ENCODE measurements at regions not wholly inside any gene's neighbourhood (a gene's known extent, or its start where the extent isn't known, plus 50 kb on each side); places are given as distances from the start of the nearest gene placed in this dataset.
"Not testable (repeated sequence)": the region's sequence is repeated elsewhere in the genome, so short reads cannot be mapped to it uniquely, and the experiment has no call there.

DNA sequence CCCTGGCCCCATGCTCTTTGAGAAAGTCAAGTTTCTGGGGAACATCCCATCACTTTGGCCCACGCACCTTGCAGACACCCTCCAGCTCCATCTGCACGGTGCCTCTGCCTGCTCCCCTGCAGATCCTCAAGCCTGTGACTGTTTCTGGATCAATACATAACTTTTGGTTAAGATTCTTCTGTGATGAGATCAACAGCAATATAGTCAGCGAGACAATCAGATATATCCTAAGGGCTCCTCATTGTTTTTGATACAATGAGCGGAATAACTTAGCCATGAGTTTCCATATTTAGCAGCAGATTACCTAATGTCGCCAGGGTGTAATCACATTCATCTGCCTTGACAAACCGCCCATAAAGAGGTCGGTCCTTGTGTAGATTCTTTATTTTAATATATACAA, 109.3 kb upstream of the MTHFD1L start:
- Histone ChIP-seq H3K9me3 (no peaks in the 10 kb centered on the region), H3K27me3 (no peaks in the 10 kb centered on the region), H3K4me1 (peaks cover 0 to 6% of the 10 kb centered on the region in 2 donors), H3K36me3 (no peaks in the 10 kb centered on the region), H3K4me3 (replicated peaks in 1 of 3) (no peak overlapping the region), H3K27ac (no peak overlapping the region)
- intact Hi-C loops (cut with DNase I): no loop called here
- no peak for DNase-seq
- 80 to 85% methylated on average over 7 of the region's 7 CpGs for WGBS, 2 donors
- TF ChIP-seq POLR2A (IDR thresholded peaks at IDR 0.05): no peak
- TF ChIP-seq, protein P1, sequence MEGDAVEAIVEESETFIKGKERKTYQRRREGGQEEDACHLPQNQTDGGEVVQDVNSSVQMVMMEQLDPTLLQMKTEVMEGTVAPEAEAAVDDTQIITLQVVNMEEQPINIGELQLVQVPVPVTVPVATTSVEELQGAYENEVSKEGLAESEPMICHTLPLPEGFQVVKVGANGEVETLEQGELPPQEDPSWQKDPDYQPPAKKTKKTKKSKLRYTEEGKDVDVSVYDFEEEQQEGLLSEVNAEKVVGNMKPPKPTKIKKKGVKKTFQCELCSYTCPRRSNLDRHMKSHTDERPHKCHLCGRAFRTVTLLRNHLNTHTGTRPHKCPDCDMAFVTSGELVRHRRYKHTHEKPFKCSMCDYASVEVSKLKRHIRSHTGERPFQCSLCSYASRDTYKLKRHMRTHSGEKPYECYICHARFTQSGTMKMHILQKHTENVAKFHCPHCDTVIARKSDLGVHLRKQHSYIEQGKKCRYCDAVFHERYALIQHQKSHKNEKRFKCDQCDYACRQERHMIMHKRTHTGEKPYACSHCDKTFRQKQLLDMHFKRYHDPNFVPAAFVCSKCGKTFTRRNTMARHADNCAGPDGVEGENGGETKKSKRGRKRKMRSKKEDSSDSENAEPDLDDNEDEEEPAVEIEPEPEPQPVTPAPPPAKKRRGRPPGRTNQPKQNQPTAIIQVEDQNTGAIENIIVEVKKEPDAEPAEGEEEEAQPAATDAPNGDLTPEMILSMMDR (IDR thresholded peaks at IDR 0.05): no peak

DNA sequence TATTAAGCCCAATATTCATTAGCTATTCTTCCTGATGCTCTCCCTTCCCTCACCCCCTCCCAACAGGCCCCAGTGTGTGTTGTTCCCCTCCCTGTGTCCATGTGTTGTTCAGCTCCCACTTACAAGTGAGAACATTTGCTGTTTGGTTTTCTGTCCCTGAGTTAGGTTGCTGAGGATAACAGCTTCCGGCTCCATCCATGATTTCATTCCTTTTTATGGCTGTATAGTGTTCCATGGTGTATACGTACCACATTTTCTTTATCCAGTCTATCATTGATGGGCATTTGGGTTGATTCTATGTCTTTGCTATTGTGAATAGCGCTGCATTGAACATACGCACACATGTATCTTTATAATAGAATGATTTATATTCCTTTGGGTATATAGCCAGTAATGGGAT, 107.7 kb upstream of the MTHFD1L start:
- 97 to 98% methylated on average over 4 of the region's 4 CpGs for WGBS, 2 donors
- H3K27ac ChIP-seq, H3K27me3 ChIP-seq: not testable (repeated sequence)

DNA sequence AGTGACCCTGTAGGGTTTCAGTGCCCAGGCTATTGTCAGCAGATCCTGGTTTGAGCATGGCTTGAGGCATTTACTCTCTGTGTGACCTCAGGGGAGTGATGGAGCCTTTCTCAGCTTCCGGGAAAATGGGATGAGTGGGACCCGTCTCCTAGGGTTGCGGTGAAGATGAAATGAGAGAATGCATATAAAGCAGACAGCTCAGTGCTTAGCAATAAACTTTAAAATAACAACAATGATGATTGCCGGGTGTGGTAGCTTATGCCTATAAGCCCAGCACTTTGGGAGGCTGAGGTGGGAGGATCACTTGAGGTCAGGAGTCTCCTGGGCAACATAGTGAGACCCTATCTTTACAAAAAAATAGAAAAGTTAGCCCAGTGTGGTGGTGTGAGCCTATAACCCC, 106.0 kb upstream of the MTHFD1L start:
- intact Hi-C loops (cut with DNase I): no loop called here
- no peaks in the 10 kb centered on the region for H3K9me3 ChIP-seq
- TF ChIP-seq, protein P1 (IDR thresholded peaks at IDR 0.05): no peak
- TF ChIP-seq POLR2A (IDR thresholded peaks at IDR 0.05): no peak
- H3K27me3 ChIP-seq: no peaks in the 10 kb centered on the region
- no peak for DNase-seq
- 93 to 98% methylated on average over 4 of the region's 4 CpGs for WGBS, 2 donors
- H3K4me3 ChIP-seq (replicated peaks in 1 of 3): no peak overlapping the region
- H3K4me1 ChIP-seq: no peaks in the 10 kb centered on the region
- H3K36me3 ChIP-seq: no peaks in the 10 kb centered on the region
- no peak overlapping the region for H3K27ac ChIP-seq

More for the DNA sequence above, 107.7 kb upstream of the MTHFD1L start:
- H3K9me3 ChIP-seq; intact Hi-C loops (cut with DNase I); H3K4me1 ChIP-seq; H3K36me3 ChIP-seq; DNase-seq; H3K4me3 ChIP-seq (replicated peaks in 1 of 3): not testable (repeated sequence)

DNA sequence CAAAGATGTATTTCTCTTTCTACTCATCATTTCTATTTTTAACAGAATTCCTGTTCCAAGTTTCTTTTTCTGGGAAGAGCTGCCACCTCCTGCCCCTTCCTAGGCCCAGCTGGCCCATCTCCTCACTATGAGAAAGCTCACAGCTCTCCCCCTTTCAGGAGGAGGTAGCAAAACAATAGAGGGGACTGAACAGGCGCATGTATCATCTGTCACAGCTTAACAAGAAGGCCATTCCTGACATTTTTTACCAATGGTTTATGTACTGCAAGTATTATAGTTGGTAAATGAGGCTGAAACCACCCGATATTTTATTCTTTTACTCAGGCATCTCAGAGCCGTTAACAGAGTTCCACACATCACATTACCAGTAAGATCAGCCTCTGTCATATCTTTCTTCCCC, 103.7 kb upstream of the MTHFD1L start:
- Histone ChIP-seq H3K27ac (no peak overlapping the region), H3K36me3 (no peaks in the 10 kb centered on the region), H3K4me3 (replicated peaks in 1 of 3) (no peak overlapping the region), H3K4me1 (peaks cover 14 to 16% of the 10 kb centered on the region in 2 donors), H3K27me3 (no peaks in the 10 kb centered on the region), H3K9me3 (no peaks in the 10 kb centered on the region)
- WGBS, 2 donors: 89 to 92% methylated on average over 3 of the region's 3 CpGs
- TF ChIP-seq, protein P1 (IDR thresholded peaks at IDR 0.05): no peak
- no peak for TF ChIP-seq POLR2A (IDR thresholded peaks at IDR 0.05)
- no peak for DNase-seq
- intact Hi-C loops (cut with DNase I): no loop called here

DNA sequence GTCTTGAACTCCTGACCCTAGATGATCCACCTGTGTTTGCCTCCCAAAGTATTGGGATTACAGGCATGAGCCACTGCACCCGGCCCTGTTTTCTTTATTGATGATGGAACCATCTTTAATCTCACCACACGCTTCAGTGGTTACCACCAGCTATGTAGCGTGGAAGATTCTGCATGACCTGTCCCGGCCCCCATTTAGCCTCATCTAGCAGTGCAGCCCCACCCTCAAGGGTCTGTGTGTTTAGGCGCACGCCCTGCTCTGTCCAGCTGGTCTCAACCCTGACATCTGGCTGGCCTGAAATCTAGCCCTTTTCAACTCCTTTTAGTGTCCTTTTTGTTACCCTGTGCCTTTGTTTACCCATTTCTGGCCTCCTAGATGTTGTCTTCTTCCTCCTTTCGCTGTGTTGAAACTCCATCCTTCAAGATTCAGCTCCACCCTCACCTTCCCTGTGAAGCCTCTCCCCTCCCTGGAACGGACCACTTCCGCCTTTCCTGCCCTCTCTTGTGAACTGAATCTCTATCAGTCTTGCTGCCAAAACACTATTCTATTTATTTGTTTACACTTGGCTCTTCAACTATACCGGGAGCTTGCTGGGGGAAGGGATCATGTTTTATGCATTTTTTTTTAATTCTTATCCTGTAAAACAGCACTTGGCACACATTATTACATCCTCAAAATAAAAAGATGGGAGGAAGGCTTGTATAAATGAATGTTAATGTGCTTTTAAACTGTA, 101.0 kb upstream of the MTHFD1L start:
- Histone ChIP-seq H3K27me3 (no peaks in the 10 kb centered on the region), H3K36me3 (no peaks in the 10 kb centered on the region), H3K4me3 (replicated peaks in 1 of 3) (no peak overlapping the region), H3K4me1 (peaks cover 22 to 36% of the 10 kb centered on the region in 2 donors), H3K9me3 (no peaks in the 10 kb centered on the region), H3K27ac (no peak overlapping the region)
- TF ChIP-seq, protein P1 (IDR thresholded peaks at IDR 0.05): no peak
- WGBS, 2 donors: 81 to 87% methylated on average over 10 of the region's 10 CpGs
- no peak for DNase-seq
- intact Hi-C loops (cut with DNase I): no loop called here
